IMR-90 (cell line): ENCODE measurements at regions not wholly inside any gene's neighbourhood (a gene's known extent, or its start where the extent isn't known, plus 50 kb on each side); places are given as distances from the start of the nearest gene placed in this dataset.

Experiments used
- ATAC-seq: fragments of 200-7000 bp; cut with Tn5 transposase; 2 replicates; pipeline ENCODE4 v1.9.1; 2020; ENCODE audit warnings: low read depth, mild to moderate bottlenecking, moderate library complexity
- BruUV-seq: library from RNA; stranded (reverse); fragments of 400-500 nt; replicated peaks from 2 replicates; lab custom pipeline; 2021; lab: Mats Ljungman, UMichigan
- CTCF ChIA-PET: fragments of 300-600 bp; formaldehyde crosslinking; extraction: SDS; loops from one replicate; lab custom pipeline; 2021; ENCODE audit warnings: antibody characterized with exemption; lab: Yijun Ruan, JAX
- POLR2A ChIA-PET: fragments of 300-600 bp; sonication (Branson Sonifier 250); formaldehyde crosslinking; loops from one replicate; lab custom pipeline; 2022; ENCODE audit warnings: antibody characterized with exemption; ENCODE audit not compliant: unreplicated experiment; lab: Charles Lee
- DNase-seq: peaks from one replicate; pipeline ENCODE4 v3.0.0; 2013
- H2AFZ ChIP-seq: replicated peaks from 2 replicates; pipeline ENCODE3; 2013; ENCODE audit warnings: low read length, mild to moderate bottlenecking; ENCODE audit not compliant: poor library complexity
- H2AK5ac ChIP-seq: 2 replicates; pipeline ENCODE4 v1.6.1; 2013; ENCODE audit warnings: low read depth, low read length, inconsistent platforms
- H2AK9ac ChIP-seq: replicated peaks from 2 replicates; pipeline ENCODE3; 2013; ENCODE audit warnings: mild to moderate bottlenecking, low read depth, low read length, moderate library complexity; ENCODE audit not compliant: poor library complexity
- H2BK120ac ChIP-seq: 2 replicates; pipeline ENCODE4 v1.6.1; 2013; ENCODE audit warnings: low read depth, low read length, inconsistent platforms
- H2BK15ac ChIP-seq: 3 replicates; pipeline ENCODE4 v1.6.1; 2013; ENCODE audit warnings: low read depth, low read length, inconsistent platforms
- H2BK20ac ChIP-seq: 2 replicates; pipeline ENCODE4 v1.6.1; 2013; ENCODE audit warnings: low read depth, mild to moderate bottlenecking, inconsistent platforms, low read length, moderate library complexity
- H2BK5ac ChIP-seq: 2 replicates; pipeline ENCODE4 v1.6.1; 2013; ENCODE audit warnings: mild to moderate bottlenecking, low read depth, low read length, inconsistent platforms; ENCODE audit not compliant: poor library complexity, severe bottlenecking
- H3K14ac ChIP-seq: replicated peaks from 2 replicates; pipeline ENCODE4 v1.6.1; 2013; ENCODE audit warnings: low read depth, low read length, inconsistent platforms
- H3K18ac ChIP-seq: 2 replicates; pipeline ENCODE4 v1.6.1; 2013; ENCODE audit warnings: low read depth, low read length, control low read depth
- H3K23ac ChIP-seq: 2 replicates; pipeline ENCODE4 v1.6.1; 2013; ENCODE audit warnings: low read depth, low read length, inconsistent platforms
- H3K27ac ChIP-seq: 2 replicates; pipeline ENCODE4 v1.5.1; 2013; ENCODE audit warnings: mild to moderate bottlenecking, control low read depth, low read length; ENCODE audit not compliant: insufficient read depth
- H3K27me3 ChIP-seq: 2 replicates; pipeline ENCODE4 v1.6.1; 2013; ENCODE audit warnings: low read length; ENCODE audit not compliant: control insufficient read depth, insufficient read depth
- H3K36me3 ChIP-seq: 2 replicates; pipeline ENCODE4 v1.6.1; 2013; ENCODE audit warnings: low read length, mixed read lengths; ENCODE audit not compliant: control insufficient read depth, insufficient read depth
- H3K4ac ChIP-seq: 2 replicates; pipeline ENCODE4 v1.6.1; 2013; ENCODE audit warnings: low read depth, low read length, inconsistent platforms
- H3K4me1 ChIP-seq: 2 replicates; pipeline ENCODE4 v1.6.1; 2013; ENCODE audit warnings: low read length, mixed read lengths; ENCODE audit not compliant: control insufficient read depth, insufficient read depth
- H3K4me2 ChIP-seq: 2 replicates; pipeline ENCODE4 v1.6.1; 2013; ENCODE audit warnings: low read depth, mild to moderate bottlenecking, control low read depth, low read length, moderate library complexity
- H3K4me3 ChIP-seq: 2 replicates; pipeline ENCODE4 v1.5.1; 2013; ENCODE audit warnings: low read depth, mild to moderate bottlenecking, control low read depth, low read length, moderate library complexity; ENCODE audit not compliant: insufficient read depth
- H3K56ac ChIP-seq: 2 replicates; pipeline ENCODE4 v1.6.1; 2013; ENCODE audit warnings: low read length, inconsistent platforms; ENCODE audit not compliant: insufficient read depth; ENCODE audit errors: extremely low read depth
- H3K79me1 ChIP-seq, 2 experiments: 2 replicates each; pipeline ENCODE4 v1.6.1; 2013; ENCODE audit warnings: low read length in 2 of 2, inconsistent platforms in 1 of 2, low read depth in 1 of 2
- H3K9ac ChIP-seq: 2 replicates; pipeline ENCODE4 v1.6.1; 2013; ENCODE audit warnings: low read depth, low read length, control low read depth
- H3K9me1 ChIP-seq: 2 replicates; pipeline ENCODE4 v1.6.1; 2013; ENCODE audit warnings: low read length, inconsistent platforms; ENCODE audit not compliant: insufficient read depth
- H3K9me3 ChIP-seq: 2 replicates; pipeline ENCODE4 v1.6.1; 2013; ENCODE audit warnings: low read length; ENCODE audit not compliant: control insufficient read depth, insufficient read depth
- H4K20me1 ChIP-seq: 2 replicates; pipeline ENCODE4 v1.6.1; 2013; ENCODE audit warnings: low read length, inconsistent platforms; ENCODE audit not compliant: insufficient read depth
- H4K5ac ChIP-seq: 2 replicates; pipeline ENCODE4 v1.6.1; 2013; ENCODE audit warnings: mild to moderate bottlenecking, low read depth, low read length, control low read depth
- H4K8ac ChIP-seq, 2 experiments: 2 replicates each; pipeline ENCODE4 v1.6.1; 2013; ENCODE audit warnings: low read depth in 2 of 2, low read length in 2 of 2, control low read depth in 1 of 2, inconsistent platforms in 1 of 2
- H4K91ac ChIP-seq: 2 replicates; pipeline ENCODE4 v1.6.1; 2013; ENCODE audit warnings: low read depth, low read length, inconsistent platforms; ENCODE audit not compliant: insufficient read depth
- POLR2A ChIP-seq: IDR thresholded peaks from 2 replicates; pipeline ENCODE4 v1.6.1; 2012; ENCODE audit warnings: mild to moderate bottlenecking, low read depth, low read length
- WGBS, 2 experiments: methylation state at CpG; one replicate each; pipeline versions ENCODE4 v1.1.5 to v1.1.7; 2013; ENCODE audit warnings: missing lambda C conversion rate in 2 of 2; ENCODE audit not compliant: insufficient read length in 1 of 2; ENCODE audit errors: extremely low coverage in 2 of 2; 5-methylcytosine and 5-hydroxymethylcytosine counted together
- dilution Hi-C: fragments of 300-500 bp; cut with HindIII; formaldehyde crosslinking; loops from one replicate; pipeline ENCODE4 v1.14.3; 2018; ENCODE audit warnings: low sequenced_read_pairs; ENCODE audit not compliant: unreplicated experiment
- in situ Hi-C: fragments of 300-500 bp; cut with MboI; formaldehyde crosslinking; loops from 3 replicates; pipeline ENCODE4 v1.14.3; 2019; ENCODE audit warnings: low sequenced_read_pairs, inconsistent platforms, mixed read lengths
- intact Hi-C: fragments of 100-400 bp; cut with micrococcal nuclease; formaldehyde crosslinking; loops from 2 replicates; pipeline ENCODE4 v1.10.0; 2022

DNA sequence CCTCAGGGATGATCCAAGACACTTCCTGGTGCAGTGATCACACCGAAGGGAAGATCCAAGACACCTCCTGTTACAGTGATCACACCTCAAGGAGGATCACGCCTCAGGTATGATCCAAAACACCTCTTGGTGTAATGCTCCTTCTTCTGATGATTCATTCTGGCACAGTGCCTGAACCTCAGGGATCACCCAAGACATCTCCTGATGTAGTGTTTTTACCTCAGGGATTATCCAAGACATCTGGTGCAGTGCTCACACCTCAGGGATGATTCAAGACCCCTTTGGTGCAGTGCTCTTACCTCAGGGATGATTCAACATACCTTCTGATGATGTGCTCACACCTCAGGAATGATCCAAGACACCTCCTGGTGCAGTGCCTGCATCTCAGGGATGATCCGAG lies 124.4 kb downstream of the ASB1 start:
- no peak overlapping the region for H3K4ac ChIP-seq
- no peaks in the 10 kb centered on the region; the same call in 1 of the 2 replicates for H3K9me1 ChIP-seq
- no peaks in the 10 kb centered on the region for H3K36me3 ChIP-seq
- H3K4me1 ChIP-seq: no peaks in the 10 kb centered on the region
- WGBS, 2 experiments: 71% methylated on average over 1 of the region's 3 CpGs; no CpG with 5 or more reads in 1 of the 2 experiments
- H3K23ac ChIP-seq: no peak overlapping the region
- no peak overlapping the region for H3K14ac ChIP-seq
- H3K9ac ChIP-seq: no peak overlapping the region
- H3K56ac ChIP-seq: no peak overlapping the region
- H3K4me2 ChIP-seq: no peak overlapping the region
- no peak overlapping the region for H2BK15ac ChIP-seq
- no peak overlapping the region for H2BK20ac ChIP-seq
- H4K91ac ChIP-seq: no peak overlapping the region
- H3K18ac ChIP-seq: no peak overlapping the region
- ATAC-seq (no peak), DNase-seq (no peak)
- no peak overlapping the region for H2AFZ ChIP-seq
- intact Hi-C loops (no loop called here), dilution Hi-C loops (no loop called here), in situ Hi-C loops (no loop called here)
- ChIA-PET POLR2A (no interaction called here), CTCF (no interaction called here)
- peaks cover 6% of the 10 kb centered on the region for H3K9me3 ChIP-seq
- TF ChIP-seq POLR2A: no peak
- no TSS peak for BruUV-seq
- no peak overlapping the region for H4K8ac ChIP-seq
- no peak overlapping the region for H3K27ac ChIP-seq
- H3K79me1 ChIP-seq: no peaks in the 10 kb centered on the region
- no peak overlapping the region for H2BK5ac ChIP-seq
- no peaks in the 10 kb centered on the region for H4K20me1 ChIP-seq
- no peak overlapping the region for H4K5ac ChIP-seq
- H2AK9ac ChIP-seq: no peak overlapping the region
- no peak overlapping the region for H2BK120ac ChIP-seq
- no peak overlapping the region for H2AK5ac ChIP-seq
- H3K27me3 ChIP-seq: peaks cover 2% of the 10 kb centered on the region; the same call in 1 of the 2 replicates
- H3K4me3 ChIP-seq: no peak overlapping the region
